ENCODE measurements at regions not wholly inside any gene's neighbourhood (a gene's known extent, or its start where the extent isn't known, plus 50 kb on each side); places are given as distances from the start of the nearest gene placed in this dataset.
"Not testable (repeated sequence)": the region's sequence is repeated elsewhere in the genome, so short reads cannot be mapped to it uniquely, and the experiment has no call there.

DNA sequence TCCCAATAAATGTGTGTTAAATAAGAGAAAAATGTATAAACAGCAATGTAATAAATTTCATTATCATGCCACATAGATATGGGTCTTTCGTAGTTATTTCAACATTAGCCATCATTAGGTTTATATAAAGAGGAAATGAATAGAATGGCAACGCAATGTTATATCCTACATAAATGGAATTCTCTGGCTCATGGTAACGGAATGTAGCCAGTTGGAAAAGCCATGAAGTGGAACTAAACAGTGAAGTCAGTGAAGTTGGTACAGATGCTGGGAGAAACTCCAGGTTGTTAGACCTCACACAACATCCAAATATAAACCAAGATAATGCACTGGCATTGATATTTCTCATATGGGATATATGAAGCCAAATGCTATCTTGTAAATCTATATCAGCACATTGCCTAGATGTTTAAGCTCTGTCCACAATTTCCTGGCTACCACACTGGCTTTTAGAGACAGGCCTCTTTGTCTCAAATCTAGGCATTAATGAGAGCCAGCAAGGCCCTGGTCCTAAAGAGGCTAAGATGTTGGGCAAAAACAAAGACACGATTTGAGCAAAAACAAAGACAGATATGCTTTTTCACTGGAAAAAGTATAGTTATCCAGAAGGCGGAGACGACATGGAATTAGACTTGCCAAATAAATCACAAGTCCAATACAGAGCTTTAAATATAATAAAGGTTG is 861.0 kb downstream of the RPS29 start:
- no peaks in the 10 kb centered on the region for H3K27me3 Mint-ChIP-seq
- no peak overlapping the region for H3K27ac Mint-ChIP-seq
- no peaks in the 10 kb centered on the region for H3K4me1 Mint-ChIP-seq
- no peaks in the 10 kb centered on the region for H3K36me3 Mint-ChIP-seq
- no peak overlapping the region for H3K4me3 Mint-ChIP-seq
- no peak for ATAC-seq
- peaks cover 3% of the 10 kb centered on the region for H3K9me3 Mint-ChIP-seq

DNA sequence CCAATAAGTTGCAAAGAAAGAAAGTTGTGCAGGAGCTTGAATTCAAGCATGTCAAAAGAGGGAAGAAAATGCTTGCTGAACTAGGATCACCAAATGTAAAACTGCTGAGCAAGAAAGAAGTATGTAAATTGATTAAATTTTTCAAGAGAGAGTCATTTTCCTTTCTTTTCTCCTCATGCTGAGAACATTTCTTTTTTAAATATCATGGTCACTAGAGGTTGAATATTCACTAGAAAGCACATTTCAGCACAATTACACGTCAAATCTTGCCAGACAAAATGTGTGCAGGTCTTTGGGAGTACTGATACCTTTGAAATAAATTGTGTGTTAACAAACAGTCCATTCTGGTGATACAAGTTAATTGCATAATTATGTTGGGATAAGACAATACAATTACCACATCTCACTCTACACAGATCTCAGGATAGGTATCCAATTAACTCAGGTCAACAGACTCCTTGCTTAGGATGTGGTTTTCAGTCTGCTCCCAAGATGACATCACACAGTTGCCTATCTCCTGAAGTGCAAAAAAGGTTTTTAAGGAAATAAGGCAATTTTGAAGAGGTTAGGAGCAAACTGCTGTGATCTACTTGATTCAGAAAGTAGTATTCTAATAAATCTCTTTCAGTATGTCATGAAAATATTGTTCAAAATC is 862.2 kb downstream of the RPS29 start:
- Mint-ChIP-seq H3K4me3 (no peak overlapping the region), H3K4me1 (no peaks in the 10 kb centered on the region), H3K27me3 (no peaks in the 10 kb centered on the region), H3K36me3 (no peaks in the 10 kb centered on the region), H3K9me3 (no peaks in the 10 kb centered on the region), H3K27ac (no peak overlapping the region)
- ATAC-seq: no peak

DNA sequence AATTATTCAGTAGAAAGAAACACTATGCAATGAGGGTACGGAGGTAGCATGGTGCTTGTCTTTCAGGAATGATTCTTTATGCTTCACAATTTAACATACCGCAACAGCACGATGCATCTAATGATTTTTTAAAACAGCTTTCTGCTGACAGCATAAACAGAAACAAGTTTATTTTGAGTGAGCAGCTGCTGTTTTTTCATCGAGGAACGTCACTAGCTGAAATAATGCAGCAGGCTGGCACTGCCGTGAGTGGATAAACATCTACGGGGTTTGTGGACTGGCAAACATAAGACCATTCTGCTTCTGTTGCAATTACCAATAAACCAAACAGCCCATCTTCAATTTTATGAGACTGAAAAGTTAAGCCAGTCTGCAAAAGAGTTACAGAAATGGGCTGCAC is 871.8 kb downstream of the RPS29 start:
- H3K9me3 Mint-ChIP-seq: no peaks in the 10 kb centered on the region
- ATAC-seq: no peak
- no peaks in the 10 kb centered on the region for H3K4me1 Mint-ChIP-seq
- H3K4me3 Mint-ChIP-seq: no peak overlapping the region
- H3K27me3 Mint-ChIP-seq: peaks cover 9% of the 10 kb centered on the region
- no peaks in the 10 kb centered on the region for H3K36me3 Mint-ChIP-seq
- no peak overlapping the region for H3K27ac Mint-ChIP-seq

DNA sequence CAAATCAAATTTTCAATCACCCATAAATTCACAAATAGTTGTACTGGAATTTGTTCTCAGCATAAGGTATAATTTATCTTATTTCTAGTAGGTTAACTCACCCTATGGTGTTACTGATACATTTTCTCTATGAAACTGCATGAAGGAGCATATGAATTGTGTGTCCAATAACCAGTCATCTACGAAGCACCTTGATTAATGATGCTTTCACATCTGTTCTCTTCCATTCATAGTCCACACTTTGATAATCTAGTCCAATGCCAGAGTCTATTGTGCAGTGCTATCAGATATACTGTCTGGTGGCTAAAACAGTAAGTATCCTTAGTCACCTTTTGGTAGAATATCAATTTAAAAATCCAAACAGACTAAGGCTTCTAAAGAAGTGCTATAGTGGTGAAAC is 876.0 kb downstream of the RPS29 start:
- no peak for ATAC-seq

DNA sequence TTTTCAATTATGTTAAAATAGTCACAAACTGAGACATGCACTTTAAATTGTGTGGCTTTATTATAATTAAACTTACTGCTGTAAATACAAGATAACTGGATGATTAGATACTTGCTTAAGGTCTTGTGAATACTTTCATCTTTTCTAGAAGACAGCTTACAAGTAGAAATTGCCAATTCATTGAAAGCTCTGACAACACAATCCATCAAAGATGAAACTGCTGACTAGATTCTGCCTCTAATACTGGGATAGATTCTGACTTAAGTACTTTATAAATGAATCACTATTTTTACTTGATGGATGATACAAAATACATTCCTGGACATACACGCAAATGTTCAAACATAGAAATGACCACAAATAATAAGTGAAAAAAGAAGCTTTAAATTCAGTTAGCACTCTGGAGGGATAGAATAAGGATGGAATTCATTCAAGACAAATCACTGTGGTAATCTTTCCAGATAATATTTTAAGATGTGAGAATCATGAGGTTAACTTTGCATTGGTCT is 876.8 kb downstream of the RPS29 start:
- Mint-ChIP-seq H3K36me3 (no peaks in the 10 kb centered on the region), H3K27ac (no peak overlapping the region), H3K9me3 (no peaks in the 10 kb centered on the region), H3K27me3 (no peaks in the 10 kb centered on the region), H3K4me1 (peaks cover 6% of the 10 kb centered on the region), H3K4me3 (no peak overlapping the region)
- no peak for ATAC-seq

More for the DNA sequence above, 876.0 kb downstream of the RPS29 start:
- Mint-ChIP-seq H3K27ac (no peak overlapping the region), H3K4me3 (no peak overlapping the region), H3K27me3 (no peaks in the 10 kb centered on the region), H3K36me3 (no peaks in the 10 kb centered on the region), H3K9me3 (no peaks in the 10 kb centered on the region), H3K4me1 (peaks cover 6% of the 10 kb centered on the region)

DNA sequence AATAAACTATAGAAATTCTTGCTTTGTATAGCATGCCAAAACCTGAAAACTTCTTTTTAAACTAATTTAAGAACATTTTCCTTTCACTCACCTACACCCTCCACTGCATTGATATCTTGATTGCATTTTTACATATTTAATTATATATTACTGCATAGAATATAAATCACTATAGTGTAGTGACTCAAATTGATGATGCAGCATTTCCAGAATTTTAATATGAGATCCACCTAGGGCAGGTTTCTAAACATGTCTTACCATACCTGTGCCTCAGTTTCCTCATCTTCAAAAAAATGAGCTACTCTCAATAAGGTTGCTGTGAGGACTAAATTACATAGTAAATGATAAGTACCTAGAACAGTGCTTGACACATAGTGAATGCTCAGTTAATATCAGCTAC is 881.5 kb downstream of the RPS29 start:
- Mint-ChIP-seq H3K9me3 (no peaks in the 10 kb centered on the region), H3K4me3 (no peak overlapping the region), H3K4me1 (peaks cover 14% of the 10 kb centered on the region), H3K27me3 (no peaks in the 10 kb centered on the region), H3K27ac (no peak overlapping the region), H3K36me3 (no peaks in the 10 kb centered on the region)
- no peak for ATAC-seq

DNA sequence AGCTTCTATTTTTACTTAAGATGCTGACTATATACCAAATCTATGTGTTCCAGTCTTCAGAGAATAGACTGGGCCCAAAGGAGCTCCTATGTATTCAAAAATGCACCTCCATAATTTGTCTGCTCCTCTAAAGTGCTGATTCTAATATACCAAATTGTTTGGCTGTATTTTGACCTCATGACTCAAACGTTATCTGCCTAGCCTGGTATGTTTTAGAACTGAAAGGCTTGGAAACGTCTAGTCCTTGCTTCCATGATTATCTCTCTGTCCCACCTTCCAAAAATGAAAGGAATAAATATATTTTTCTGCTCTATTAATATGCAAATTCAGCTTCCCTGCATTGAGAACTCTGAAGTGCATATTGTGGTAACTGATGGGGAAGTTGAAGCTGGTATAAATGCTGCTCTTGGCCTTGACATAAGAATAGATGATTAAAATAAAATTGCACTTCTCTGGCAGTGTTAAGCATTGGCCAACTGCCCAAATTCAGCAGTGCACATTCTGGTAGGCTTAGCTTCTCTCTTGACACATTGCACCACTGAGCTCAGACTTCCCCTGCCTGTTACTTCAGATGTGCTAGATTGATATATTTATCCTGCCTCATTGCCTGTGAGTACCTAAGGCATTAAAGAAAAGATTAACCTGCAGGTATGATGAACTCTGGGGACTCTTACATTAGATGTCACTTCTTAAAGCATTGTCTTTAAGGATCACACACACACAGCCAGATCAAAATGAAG is 882.3 kb downstream of the RPS29 start:
- no peaks in the 10 kb centered on the region for H3K27me3 Mint-ChIP-seq
- peaks cover 14% of the 10 kb centered on the region for H3K4me1 Mint-ChIP-seq
- no peak for ATAC-seq
- H3K36me3 Mint-ChIP-seq: no peaks in the 10 kb centered on the region
- H3K4me3 Mint-ChIP-seq: no peak overlapping the region
- H3K27ac Mint-ChIP-seq: no peak overlapping the region
- peaks cover 5% of the 10 kb centered on the region for H3K9me3 Mint-ChIP-seq

DNA sequence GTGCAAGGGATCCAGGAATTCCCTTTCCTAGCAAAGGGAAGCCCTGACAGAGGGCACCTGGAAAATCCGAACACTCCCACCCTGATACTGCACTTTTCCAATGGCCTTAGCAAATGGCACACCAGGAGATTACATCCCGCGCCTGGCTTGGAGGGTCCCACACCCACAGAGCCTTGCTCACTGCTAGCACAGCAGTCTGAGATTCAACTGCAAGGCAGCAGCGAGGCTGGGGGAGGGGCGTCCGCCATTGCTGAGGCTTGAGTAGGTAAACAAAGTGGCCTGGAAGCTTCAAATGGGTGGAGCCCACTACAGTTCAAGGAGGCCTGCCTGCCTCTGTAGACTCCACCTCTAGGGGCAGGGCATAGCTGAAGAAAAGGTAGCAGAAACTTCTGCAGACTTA is 888.8 kb downstream of the RPS29 start:
- H3K4me1 Mint-ChIP-seq, H3K36me3 Mint-ChIP-seq, ATAC-seq, H3K27ac Mint-ChIP-seq, H3K9me3 Mint-ChIP-seq, H3K27me3 Mint-ChIP-seq, H3K4me3 Mint-ChIP-seq: not testable (repeated sequence)

DNA sequence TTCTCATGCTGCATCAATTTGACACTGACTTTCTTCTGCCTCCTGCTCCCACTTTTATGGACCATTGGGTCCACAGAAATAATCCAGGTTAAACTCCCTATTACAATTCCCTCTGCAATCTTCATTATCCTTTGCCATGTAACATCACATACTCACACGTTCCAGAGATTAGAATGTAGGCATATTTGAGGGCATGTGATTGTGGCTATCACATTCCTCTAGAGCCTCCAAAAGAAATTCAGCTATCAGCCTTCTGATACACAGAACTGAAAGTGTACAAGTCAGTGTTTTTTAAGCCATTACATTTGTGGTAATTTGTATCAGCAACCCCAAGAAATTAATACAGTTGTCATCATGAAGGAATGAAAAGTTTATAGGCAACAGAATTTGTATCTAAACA is 892.4 kb downstream of the RPS29 start:
- no peaks in the 10 kb centered on the region for H3K36me3 Mint-ChIP-seq
- ATAC-seq: no peak
- H3K4me1 Mint-ChIP-seq: no peaks in the 10 kb centered on the region
- H3K27ac Mint-ChIP-seq: no peak overlapping the region
- H3K27me3 Mint-ChIP-seq: peaks cover 8% of the 10 kb centered on the region
- H3K9me3 Mint-ChIP-seq: peaks cover 3% of the 10 kb centered on the region
- H3K4me3 Mint-ChIP-seq: no peak overlapping the region

DNA sequence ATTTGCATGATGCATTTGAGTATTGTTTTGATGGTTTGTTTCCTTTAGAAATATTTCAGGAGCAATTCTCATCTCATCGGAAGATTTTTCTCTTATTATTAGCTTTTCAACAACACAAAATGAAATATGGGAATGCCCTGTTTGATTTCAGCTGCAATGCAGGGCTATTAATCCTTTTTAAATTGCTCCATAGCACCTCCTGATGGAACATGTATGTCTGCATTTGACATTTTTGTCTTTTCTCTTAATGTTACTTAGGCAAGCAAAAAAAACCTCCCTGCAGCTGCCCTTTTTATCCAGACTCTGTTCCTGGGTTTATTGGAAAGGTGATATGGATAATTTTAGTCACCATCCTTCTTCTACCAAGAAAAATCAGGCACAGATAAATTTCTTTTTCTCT is 895.8 kb downstream of the RPS29 start:
- H3K27me3 Mint-ChIP-seq: no peaks in the 10 kb centered on the region
- no peaks in the 10 kb centered on the region for H3K4me1 Mint-ChIP-seq
- H3K9me3 Mint-ChIP-seq: no peaks in the 10 kb centered on the region
- no peak overlapping the region for H3K27ac Mint-ChIP-seq
- no peak overlapping the region for H3K4me3 Mint-ChIP-seq
- no peak for ATAC-seq
- H3K36me3 Mint-ChIP-seq: no peaks in the 10 kb centered on the region

DNA sequence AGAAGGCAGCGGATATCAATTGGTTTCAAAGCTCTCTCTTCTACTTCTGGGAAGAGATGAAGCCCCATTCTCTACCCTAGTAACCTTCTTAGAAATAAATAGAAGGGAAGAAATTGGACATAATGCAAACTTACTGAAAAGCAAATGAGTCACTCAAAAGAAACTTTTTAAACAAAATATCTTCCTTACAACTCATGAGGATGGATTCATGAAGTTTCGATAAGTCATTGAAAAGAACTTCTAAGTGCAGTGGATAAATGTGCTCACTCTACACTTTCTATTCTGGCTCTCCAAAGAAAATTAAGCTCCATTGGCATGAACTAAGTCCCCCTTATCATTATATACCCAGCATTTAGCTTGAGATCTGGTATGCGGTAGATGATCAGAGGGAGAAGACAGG is 899.5 kb downstream of the RPS29 start:
- Mint-ChIP-seq H3K36me3 (no peaks in the 10 kb centered on the region), H3K27ac (no peak overlapping the region), H3K4me3 (no peak overlapping the region), H3K9me3 (no peaks in the 10 kb centered on the region), H3K4me1 (no peaks in the 10 kb centered on the region), H3K27me3 (no peaks in the 10 kb centered on the region)
- ATAC-seq: no peak

DNA sequence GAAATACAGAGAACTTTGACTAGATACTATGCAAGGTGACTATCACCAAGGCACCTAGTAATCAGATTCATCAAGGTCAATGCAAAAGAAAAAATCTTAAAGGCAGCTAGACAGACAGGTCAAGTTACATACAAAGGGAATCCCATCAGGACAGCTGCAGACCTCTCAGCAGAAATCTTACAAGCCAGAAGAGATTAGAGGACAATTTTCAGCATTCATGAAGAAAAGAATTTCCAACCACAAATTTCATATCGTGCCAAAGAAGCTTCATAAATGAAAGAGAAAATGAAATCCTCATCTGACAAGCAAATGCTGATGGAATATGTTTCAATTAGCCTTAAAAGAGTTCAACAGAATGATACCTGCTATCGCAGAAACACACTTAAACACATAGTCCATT is 913.7 kb downstream of the RPS29 start:
- ATAC-seq: no peak
- no peak overlapping the region for H3K4me3 Mint-ChIP-seq
- H3K27ac Mint-ChIP-seq: no peak overlapping the region
- no peaks in the 10 kb centered on the region for H3K36me3 Mint-ChIP-seq
- no peaks in the 10 kb centered on the region for H3K27me3 Mint-ChIP-seq
- H3K4me1 Mint-ChIP-seq: no peaks in the 10 kb centered on the region
- H3K9me3 Mint-ChIP-seq: peaks cover 8% of the 10 kb centered on the region

DNA sequence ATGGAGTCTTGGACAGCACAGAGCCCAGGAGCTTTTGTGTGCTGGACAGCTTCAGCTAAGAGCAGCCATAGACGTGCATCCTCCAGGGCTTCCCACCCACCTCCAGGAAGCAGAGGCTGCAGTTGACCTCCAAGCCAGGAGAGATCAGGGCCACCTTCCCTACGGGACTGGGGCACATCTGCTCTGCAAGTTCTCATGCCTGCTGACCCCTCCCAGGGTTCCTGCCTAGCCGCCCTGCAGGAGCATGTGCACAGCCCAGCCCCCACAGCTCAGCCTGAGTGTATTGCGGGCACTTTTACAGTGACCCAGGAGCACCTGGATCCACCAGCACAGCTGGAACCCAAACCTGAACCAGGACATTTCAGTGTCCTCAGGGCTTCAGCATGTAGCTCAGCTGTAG is 915.2 kb downstream of the RPS29 start:
- H3K4me3 Mint-ChIP-seq: no peak overlapping the region
- H3K27me3 Mint-ChIP-seq: no peaks in the 10 kb centered on the region
- no peaks in the 10 kb centered on the region for H3K36me3 Mint-ChIP-seq

DNA sequence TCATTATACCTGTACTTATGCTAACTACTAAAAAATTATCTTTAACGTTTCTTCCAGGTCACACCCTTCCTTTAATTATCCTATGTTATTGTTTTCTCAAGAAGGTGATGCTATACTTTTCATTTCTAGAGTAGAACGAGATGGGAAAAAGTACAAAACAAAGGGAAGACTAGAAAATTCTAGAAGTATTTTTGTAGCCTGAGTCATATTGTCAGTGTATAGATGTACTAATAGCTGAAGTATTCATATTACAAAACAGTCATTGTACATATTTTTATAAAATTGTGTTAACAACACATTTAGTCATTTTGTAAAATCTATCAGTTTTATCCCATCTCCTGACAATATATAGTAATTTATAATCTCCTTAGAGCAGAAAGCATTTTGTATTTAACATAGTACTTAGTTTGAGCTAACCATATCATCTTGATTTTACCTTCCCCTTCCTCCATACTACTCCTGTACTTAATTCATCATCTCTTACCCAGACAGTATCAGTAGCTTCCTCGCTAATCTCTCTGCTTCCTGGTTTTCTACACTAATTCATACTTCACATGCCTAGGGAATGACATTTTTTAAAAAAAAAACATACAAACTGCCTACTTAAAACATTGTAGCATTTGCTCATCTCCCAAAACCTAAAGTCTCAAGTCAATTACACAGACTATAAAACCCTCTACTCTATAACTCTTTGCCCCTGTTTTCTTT is 920.9 kb downstream of the RPS29 start:
- ATAC-seq: no peak
- H3K27me3 Mint-ChIP-seq: no peaks in the 10 kb centered on the region
- no peak overlapping the region for H3K27ac Mint-ChIP-seq
- peaks cover 5% of the 10 kb centered on the region for H3K9me3 Mint-ChIP-seq
- no peak overlapping the region for H3K4me3 Mint-ChIP-seq
- H3K4me1 Mint-ChIP-seq: no peaks in the 10 kb centered on the region
- H3K36me3 Mint-ChIP-seq: no peaks in the 10 kb centered on the region

More for the DNA sequence above, 915.2 kb downstream of the RPS29 start:
- Mint-ChIP-seq H3K9me3 (peaks cover 7% of the 10 kb centered on the region), H3K27ac (no peak overlapping the region), H3K4me1 (no peaks in the 10 kb centered on the region)
- peak; percentile 27 for ATAC-seq

DNA sequence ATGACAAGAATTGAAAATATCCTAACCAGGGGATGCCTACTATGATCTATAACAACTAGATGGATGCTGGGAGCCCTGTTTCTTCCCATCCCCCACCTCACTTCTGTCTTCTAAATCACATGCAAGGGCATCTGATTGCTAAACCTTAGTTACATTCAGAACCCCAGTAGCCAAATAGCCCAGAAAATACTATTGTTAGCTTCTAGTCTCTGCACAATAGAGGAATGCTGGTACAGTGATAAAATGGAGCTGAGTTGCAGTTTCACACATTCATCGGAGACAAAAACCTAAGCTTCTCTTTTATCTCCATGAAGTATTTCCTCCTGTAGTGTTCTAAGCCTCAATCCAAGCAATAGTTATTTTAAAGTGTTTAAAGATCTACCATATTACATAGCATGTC is 942.9 kb downstream of the RPS29 start:
- Mint-ChIP-seq H3K36me3 (no peaks in the 10 kb centered on the region), H3K9me3 (peaks cover 12% of the 10 kb centered on the region), H3K27ac (no peak overlapping the region), H3K4me1 (no peaks in the 10 kb centered on the region), H3K4me3 (no peak overlapping the region), H3K27me3 (no peaks in the 10 kb centered on the region)
- no peak for ATAC-seq

All from stimulated activated memory B cell treated with anti-CD40 and anti-IgM and Interleukin-4, amounts not matched to agents 10 μg/mL and 1 μg/mL and 100 μg/mL, for 72 hours (primary cell).